K562 (cell line): ENCODE measurements at regions not wholly inside any gene's neighbourhood (a gene's known extent, or its start where the extent isn't known, plus 50 kb on each side); places are given as distances from the start of the nearest gene placed in this dataset.

Experiments
- ATAC-seq: fragments of 200-7000 bp; cut with Tn5 transposase; 3 replicates; pipeline ENCODE4 v1.9.1; 2020; ENCODE audit warnings: moderate library complexity
- BruUV-seq: library from RNA; stranded (reverse); fragments of 400-500 nt; replicated peaks from 2 replicates; lab custom pipeline; 2021; lab: Mats Ljungman, UMichigan
- CTCF ChIA-PET: fragments of 300-600 bp; formaldehyde crosslinking; extraction: SDS; loops from one replicate; lab custom pipeline; 2021; ENCODE audit warnings: low intra/inter-chr PET ratio; lab: Yijun Ruan, JAX
- POLR2A ChIA-PET: fragments of 300-600, 350-650 bp; sonication (Branson Sonifier 250); formaldehyde crosslinking; extraction: SDS; loops from one replicate; lab custom pipeline; 2021; ENCODE audit warnings: antibody characterized with exemption, inconsistent platforms; lab: Yijun Ruan, JAX
- DNase-seq, 4 experiments: peaks; one replicate each; pipeline versions ENCODE4 v3.0.0 to v3.0.0-alpha.2; 2011 to 2018; ENCODE audit warnings: low spot score in 3 of 4, mixed read lengths in 3 of 4; ENCODE audit errors: extremely low read depth in 1 of 4
- FAIRE-seq: peaks from 2 replicates; lab custom pipeline; 2011; peaks lifted over from hg19 to GRCh38; lab: Jason Lieb, UNC
- H2AFZ ChIP-seq: 2 replicates; pipeline ENCODE4 v1.6.0; 2011; ENCODE audit warnings: low read depth, low read length, control low read depth, inconsistent platforms
- H3K27ac ChIP-seq: fragments of 200-600 bp; 3 replicates; pipeline ENCODE4 v1.8.0; 2011; ENCODE audit warnings: low read depth, mild to moderate bottlenecking, control low read depth, inconsistent platforms, low read length, moderate library complexity, mixed read lengths; ENCODE audit errors: extremely low read depth
- H3K27me3 ChIP-seq, 2 experiments: fragments of 300-600 bp in 1 of 2; 2 replicates in 1 of 2; 3 replicates in 1 of 2; pipeline versions ENCODE4 v1.6.0 to v1.8.0; 2011; ENCODE audit warnings: inconsistent platforms in 2 of 2, low read length in 2 of 2, mild to moderate bottlenecking in 1 of 2, mixed read lengths in 1 of 2, moderate library complexity in 1 of 2; ENCODE audit not compliant: control insufficient read depth in 2 of 2, insufficient read depth in 2 of 2
- H3K36me3 ChIP-seq: fragments of 300-600 bp; 3 replicates; pipeline ENCODE4 v1.8.0; 2011; ENCODE audit warnings: mild to moderate bottlenecking, low read length, inconsistent platforms; ENCODE audit not compliant: control insufficient read depth, insufficient read depth
- H3K4me1 ChIP-seq, 2 experiments: fragments of 200-600 bp in 1 of 2; replicated peaks in 1 of 2; 2 replicates in 1 of 2; 3 replicates in 1 of 2; pipeline versions ENCODE4 v1.5.1 to v1.8.0; 2011; ENCODE audit warnings: inconsistent platforms in 2 of 2, low read length in 2 of 2, mild to moderate bottlenecking in 1 of 2, mixed read lengths in 1 of 2, moderate library complexity in 1 of 2; ENCODE audit not compliant: control insufficient read depth in 2 of 2, insufficient read depth in 2 of 2
- H3K4me2 ChIP-seq: 2 replicates; pipeline ENCODE4 v1.6.1; 2011; ENCODE audit warnings: low read length, control low read depth, inconsistent platforms, mixed read lengths; ENCODE audit not compliant: insufficient read depth
- H3K4me3 ChIP-seq: fragments of 200-600 bp; sonication (generic), shearing (Covaris generic); 2 replicates; pipeline ENCODE4 v1.5.1; 2016; ENCODE audit warnings: control low read depth, inconsistent platforms
- H3K79me2 ChIP-seq: fragments of 200-600 bp; 3 replicates; pipeline ENCODE4 v1.8.0; 2011; ENCODE audit warnings: low read length, inconsistent platforms; ENCODE audit not compliant: control insufficient read depth, insufficient read depth
- H3K9ac ChIP-seq, 2 experiments: 2 replicates each; pipeline versions ENCODE4 v1.6.0 to v1.6.1; 2011; ENCODE audit warnings: low read depth in 2 of 2, low read length in 2 of 2, control low read depth in 1 of 2, inconsistent platforms in 1 of 2, mild to moderate bottlenecking in 1 of 2, mixed read lengths in 1 of 2; ENCODE audit not compliant: insufficient read depth in 1 of 2
- H3K9me1 ChIP-seq: one replicate; pipeline ENCODE4 v1.6.0; 2011; ENCODE audit warnings: inconsistent platforms, mild to moderate bottlenecking, low read length, moderate library complexity; ENCODE audit not compliant: control insufficient read depth, insufficient read depth
- H3K9me3 ChIP-seq: replicated peaks from 2 replicates; pipeline ENCODE4 v1.5.1; 2011; ENCODE audit warnings: low read depth, low read length, inconsistent platforms; ENCODE audit not compliant: control insufficient read depth, insufficient read depth
- H4K20me1 ChIP-seq: replicated peaks from 2 replicates; pipeline ENCODE4 v1.6.1; 2011; ENCODE audit warnings: low read length, inconsistent platforms, mixed read lengths; ENCODE audit not compliant: control insufficient read depth, insufficient read depth
- ARNT ChIP-seq, 2 experiments: fragments of 450-650 bp; IDR thresholded peaks; 2 replicates each; pipeline ENCODE4 v1.6.1; 2016; ENCODE audit warnings: mild to moderate bottlenecking in 1 of 2
- CHD2 ChIP-seq: IDR thresholded peaks from 2 replicates; pipeline ENCODE4 v1.6.1; 2011; ENCODE audit warnings: low read depth, low read length
- HMG20A ChIP-seq: fragments of 450-650 bp; formaldehyde crosslinking; conservative IDR thresholded peaks from 2 replicates; pipeline ENCODE4 v1.4.0; 2020; ENCODE audit warnings: mild to moderate bottlenecking, mixed read lengths
- MBD2 ChIP-seq: sonication (generic); IDR thresholded peaks from 2 replicates; pipeline ENCODE4 v1.6.1; 2016; ENCODE audit warnings: low read depth, borderline replicate concordance
- MIER1 ChIP-seq: fragments of 450-650 bp; IDR thresholded peaks from 2 replicates; pipeline ENCODE4 v1.6.1; 2016; ENCODE audit warnings: antibody characterized with exemption, mild to moderate bottlenecking, low read depth
- MTA2 ChIP-seq: fragments of 450-650 bp; IDR thresholded peaks from 2 replicates; pipeline ENCODE4 v1.6.1; 2016; ENCODE audit warnings: low read depth
- NR1H2 ChIP-seq: sonication (generic); formaldehyde crosslinking; IDR thresholded peaks from 2 replicates; pipeline ENCODE4 v1.4.0; 2020; ENCODE audit warnings: mild to moderate bottlenecking, missing genetic modification reagents
- PML ChIP-seq: IDR thresholded peaks from 2 replicates; pipeline ENCODE4 v1.6.1; 2012; ENCODE audit warnings: low read length, inconsistent platforms
- SAP30 ChIP-seq: fragments of 200-600 bp; sonication (generic); IDR thresholded peaks from 2 replicates; pipeline ENCODE4 v1.6.1; 2012; ENCODE audit warnings: borderline replicate concordance, low read depth, mild to moderate bottlenecking, moderate library complexity, low read length, control low read depth, inconsistent platforms; ENCODE audit not compliant: insufficient read depth, poor library complexity, severe bottlenecking
- SNAPC5 ChIP-seq: fragments of 250-450 bp; sonication (Bioruptor Pico); IDR thresholded peaks from 2 replicates; pipeline ENCODE4 v1.8.0; 2021; ENCODE audit warnings: moderate library complexity, mild to moderate bottlenecking, inconsistent platforms
- TEAD2 ChIP-seq: fragments of 450-650 bp; IDR thresholded peaks from 2 replicates; pipeline ENCODE4 v1.6.1; 2016; ENCODE audit warnings: missing genetic modification characterization, control low read depth, missing compliant biosample characterization
- TSC22D4 ChIP-seq: fragments of 450-650 bp; IDR thresholded peaks from 2 replicates; pipeline ENCODE4 v1.6.1; 2016; ENCODE audit warnings: missing genetic modification characterization, missing biosample characterization, control low read depth
- ZBED1 ChIP-seq: IDR thresholded peaks from 2 replicates; pipeline ENCODE4 v1.6.1; 2014
- ZNF444 ChIP-seq: fragments of 250-450 bp; sonication (Bioruptor Pico); IDR thresholded peaks from 2 replicates; pipeline ENCODE4 v1.4.0; 2020; ENCODE audit warnings: mild to moderate bottlenecking, moderate library complexity
- WGBS: fragments of 100-300 bp; shearing (Covaris generic); methylation state at CpG from one replicate; pipeline ENCODE4 v1.1.6; 2016; ENCODE audit warnings: low coverage, mixed read lengths; ENCODE audit not compliant: insufficient coverage; ENCODE audit errors: missing lambda C conversion rate; 5-methylcytosine and 5-hydroxymethylcytosine counted together
- in situ Hi-C: fragments of 300-500 bp; cut with MboI; formaldehyde crosslinking; loops from 4 replicates; pipeline ENCODE4 v1.15.0; 2018; ENCODE audit warnings: inconsistent platforms, mixed read lengths
- intact Hi-C: fragments of 100-400 bp; cut with micrococcal nuclease; formaldehyde crosslinking; loops from 2 replicates; pipeline ENCODE4 v1.14.2; 2022
- TF ChIP-seq, protein P1 (sequence below): fragments of 250-450 bp; sonication (Bioruptor Pico); IDR thresholded peaks from 2 replicates; pipeline ENCODE4 v1.8.0; 2021; ENCODE audit warnings: moderate library complexity, mild to moderate bottlenecking, inconsistent platforms

GRCh38 chr16:85164431-85164830, 52.2 kb upstream of the CIBAR2 start:
- Histone ChIP-seq H2AFZ (no peak overlapping the region), H3K4me1 (peaks cover 4 to 25% of the 10 kb centered on the region in 2 experiments; a peak in 4 of 5 replicates), H4K20me1 (peaks cover 11% of the 10 kb centered on the region; the same call in 1 of the 2 replicates), H3K9me3 (no peaks in the 10 kb centered on the region), H3K79me2 (no peaks in the 10 kb centered on the region), H3K36me3 (no peaks in the 10 kb centered on the region), H3K27ac (no peak overlapping the region), H3K9me1 (no peaks in the 10 kb centered on the region), H3K27me3 (peaks cover 10 to 36% of the 10 kb centered on the region in 2 experiments; a peak in 4 of 5 replicates), H3K4me3 (no peak overlapping the region), H3K4me2 (no peak overlapping the region), H3K9ac (no peak overlapping the region)
- TF ChIP-seq MIER1 = no peak
- TF ChIP-seq HMG20A = no peak
- TF ChIP-seq ARNT (IDR thresholded peaks at IDR 0.05) = no peak
- TF ChIP-seq SNAPC5 = no peak
- TF ChIP-seq CHD2 = no peak
- TF ChIP-seq TEAD2 = no peak
- no peak for TF ChIP-seq ZNF444 (CRISPR knock-in tag)
- no peak for TF ChIP-seq MTA2
- no peak for TF ChIP-seq PML
- TF ChIP-seq ZBED1 = no peak
- no peak for TF ChIP-seq MBD2
- no peak for TF ChIP-seq SAP30
- TF ChIP-seq TSC22D4 (tag) = no peak
- no peak for TF ChIP-seq NR1H2 (CRISPR knock-in tag)
- TF ChIP-seq, protein P1, sequence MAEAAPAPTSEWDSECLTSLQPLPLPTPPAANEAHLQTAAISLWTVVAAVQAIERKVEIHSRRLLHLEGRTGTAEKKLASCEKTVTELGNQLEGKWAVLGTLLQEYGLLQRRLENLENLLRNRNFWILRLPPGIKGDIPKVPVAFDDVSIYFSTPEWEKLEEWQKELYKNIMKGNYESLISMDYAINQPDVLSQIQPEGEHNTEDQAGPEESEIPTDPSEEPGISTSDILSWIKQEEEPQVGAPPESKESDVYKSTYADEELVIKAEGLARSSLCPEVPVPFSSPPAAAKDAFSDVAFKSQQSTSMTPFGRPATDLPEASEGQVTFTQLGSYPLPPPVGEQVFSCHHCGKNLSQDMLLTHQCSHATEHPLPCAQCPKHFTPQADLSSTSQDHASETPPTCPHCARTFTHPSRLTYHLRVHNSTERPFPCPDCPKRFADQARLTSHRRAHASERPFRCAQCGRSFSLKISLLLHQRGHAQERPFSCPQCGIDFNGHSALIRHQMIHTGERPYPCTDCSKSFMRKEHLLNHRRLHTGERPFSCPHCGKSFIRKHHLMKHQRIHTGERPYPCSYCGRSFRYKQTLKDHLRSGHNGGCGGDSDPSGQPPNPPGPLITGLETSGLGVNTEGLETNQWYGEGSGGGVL = no peak
- 17% methylated on average over 3 of the region's 3 CpGs for WGBS
- intact Hi-C loops (no loop called here), in situ Hi-C loops (no loop called here)
- CTCF ChIA-PET = no interaction called here
- FAIRE-seq (no peak), DNase-seq (no peak), ATAC-seq (no peak)
- no TSS peak for BruUV-seq
- POLR2A ChIA-PET = interaction anchor here (1.3 to 1.5 kb wide), 2 partner anchors 19 to 88 kb away, joined by 3 read pairs; no protein-coding TSS in a partner anchor
